ENCODE measurements at regions not wholly inside any gene's neighbourhood (a gene's known extent, or its start where the extent isn't known, plus 50 kb on each side); places are given as distances from the start of the nearest gene placed in this dataset.

DNA sequence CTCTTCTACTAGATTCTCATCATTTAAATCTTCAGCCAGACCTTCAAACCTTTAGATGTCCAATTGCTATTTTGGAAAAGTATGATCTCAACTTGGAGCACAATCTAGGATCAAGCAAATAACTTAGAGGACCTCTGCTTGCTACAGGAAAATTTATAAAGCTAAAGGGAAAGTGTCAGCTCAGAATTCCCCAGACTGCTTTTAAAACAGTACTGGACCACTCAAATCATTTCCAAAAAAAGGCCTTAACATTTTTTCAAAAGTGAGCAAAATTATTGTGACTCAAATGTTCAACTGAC is 169.8 kb downstream of the PARM1 start:
- FAIRE-seq: no peak

DNA sequence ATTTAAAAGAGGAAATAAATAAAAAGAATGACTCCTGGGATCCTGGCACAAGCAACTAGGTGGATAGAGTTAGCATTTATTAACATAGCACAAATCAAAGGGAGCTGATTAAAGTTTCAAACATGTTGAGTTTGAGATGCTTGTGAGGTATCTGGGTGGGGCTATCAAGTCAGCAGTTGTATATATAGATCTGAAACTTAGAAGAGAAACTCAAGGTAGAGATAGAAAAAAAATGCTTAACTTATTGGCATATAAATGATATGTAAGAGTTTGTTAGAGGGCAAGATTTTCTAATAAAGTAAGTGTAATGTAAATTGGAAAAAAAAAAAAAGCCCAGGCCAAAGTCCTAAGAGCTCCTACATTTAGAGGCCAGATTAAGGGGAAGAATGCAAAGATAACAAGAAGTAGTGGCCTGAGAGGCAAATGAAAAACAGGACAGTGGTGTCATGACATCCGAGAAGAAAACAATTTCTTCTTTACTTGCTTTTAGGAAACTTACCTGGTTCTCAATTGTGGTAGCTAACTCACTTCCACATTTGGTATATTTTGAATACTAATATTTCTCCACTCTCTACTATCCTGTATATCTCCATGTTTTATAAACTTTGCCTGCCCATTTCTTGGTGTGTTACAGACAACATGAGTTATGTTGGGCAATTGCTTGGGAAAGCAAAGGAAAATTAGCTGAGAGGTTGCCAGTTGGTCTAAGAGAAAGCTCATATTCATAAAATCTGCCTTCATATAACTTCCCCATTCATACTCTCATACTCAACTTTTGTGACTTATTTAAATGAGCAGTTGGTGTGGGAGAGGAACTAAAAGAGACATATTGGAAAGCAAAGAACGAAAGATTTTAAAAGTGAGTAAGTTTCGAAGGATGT is 169.2 kb downstream of the PARM1 start:
- FAIRE-seq: no peak
